Coronary artery (tissue), 2 donors: ENCODE measurements at regions not wholly inside any gene's neighbourhood (a gene's known extent, or its start where the extent isn't known, plus 50 kb on each side); places are given as distances from the start of the nearest gene placed in this dataset.

Source experiments
- DNase-seq: peaks from one replicate; pipeline ENCODE4 v3.0.0-alpha.2; 2017; ENCODE audit warnings: low spot score
- H3K27ac ChIP-seq, 2 donors: fragments of 200-600 bp; sonication (generic); one replicate each; pipeline ENCODE4 v1.5.1; 2016 to 2019
- H3K4me3 ChIP-seq: fragments of 200-600 bp; sonication (generic); 2 replicates; pipeline ENCODE4 v1.5.1; 2016; ENCODE audit warnings: mild to moderate bottlenecking, moderate library complexity
- TF ChIP-seq, protein P1 (sequence below): fragments of 200-600 bp; sonication (generic); IDR thresholded peaks from one replicate; pipeline ENCODE4 v1.5.1; 2019; ENCODE audit warnings: antibody characterized with exemption

DNA sequence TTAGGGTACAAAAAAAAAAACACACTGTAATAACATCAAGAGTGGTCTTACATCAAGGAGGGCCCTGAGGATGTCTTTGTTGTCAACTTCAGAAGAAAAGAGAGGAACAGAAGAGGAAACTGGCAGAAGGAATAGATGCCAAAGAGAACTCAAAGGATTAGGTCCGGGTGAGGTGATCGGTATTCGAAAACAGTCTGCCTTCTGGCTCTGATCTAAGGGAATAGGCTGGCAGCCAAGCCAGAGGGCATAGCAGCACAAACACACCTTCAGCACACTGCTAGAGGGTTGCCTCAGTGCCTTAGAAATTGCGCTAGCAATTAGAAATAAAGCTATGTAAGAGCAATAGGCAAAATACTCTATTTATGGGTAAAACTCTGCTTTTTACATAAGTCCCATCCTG, 91.4 kb upstream of the TTC29 start:
- H3K4me3 ChIP-seq: no peak overlapping the region
- no peak overlapping the region for H3K27ac ChIP-seq
- no peak for DNase-seq
- TF ChIP-seq, protein P1, sequence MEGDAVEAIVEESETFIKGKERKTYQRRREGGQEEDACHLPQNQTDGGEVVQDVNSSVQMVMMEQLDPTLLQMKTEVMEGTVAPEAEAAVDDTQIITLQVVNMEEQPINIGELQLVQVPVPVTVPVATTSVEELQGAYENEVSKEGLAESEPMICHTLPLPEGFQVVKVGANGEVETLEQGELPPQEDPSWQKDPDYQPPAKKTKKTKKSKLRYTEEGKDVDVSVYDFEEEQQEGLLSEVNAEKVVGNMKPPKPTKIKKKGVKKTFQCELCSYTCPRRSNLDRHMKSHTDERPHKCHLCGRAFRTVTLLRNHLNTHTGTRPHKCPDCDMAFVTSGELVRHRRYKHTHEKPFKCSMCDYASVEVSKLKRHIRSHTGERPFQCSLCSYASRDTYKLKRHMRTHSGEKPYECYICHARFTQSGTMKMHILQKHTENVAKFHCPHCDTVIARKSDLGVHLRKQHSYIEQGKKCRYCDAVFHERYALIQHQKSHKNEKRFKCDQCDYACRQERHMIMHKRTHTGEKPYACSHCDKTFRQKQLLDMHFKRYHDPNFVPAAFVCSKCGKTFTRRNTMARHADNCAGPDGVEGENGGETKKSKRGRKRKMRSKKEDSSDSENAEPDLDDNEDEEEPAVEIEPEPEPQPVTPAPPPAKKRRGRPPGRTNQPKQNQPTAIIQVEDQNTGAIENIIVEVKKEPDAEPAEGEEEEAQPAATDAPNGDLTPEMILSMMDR: no peak

DNA sequence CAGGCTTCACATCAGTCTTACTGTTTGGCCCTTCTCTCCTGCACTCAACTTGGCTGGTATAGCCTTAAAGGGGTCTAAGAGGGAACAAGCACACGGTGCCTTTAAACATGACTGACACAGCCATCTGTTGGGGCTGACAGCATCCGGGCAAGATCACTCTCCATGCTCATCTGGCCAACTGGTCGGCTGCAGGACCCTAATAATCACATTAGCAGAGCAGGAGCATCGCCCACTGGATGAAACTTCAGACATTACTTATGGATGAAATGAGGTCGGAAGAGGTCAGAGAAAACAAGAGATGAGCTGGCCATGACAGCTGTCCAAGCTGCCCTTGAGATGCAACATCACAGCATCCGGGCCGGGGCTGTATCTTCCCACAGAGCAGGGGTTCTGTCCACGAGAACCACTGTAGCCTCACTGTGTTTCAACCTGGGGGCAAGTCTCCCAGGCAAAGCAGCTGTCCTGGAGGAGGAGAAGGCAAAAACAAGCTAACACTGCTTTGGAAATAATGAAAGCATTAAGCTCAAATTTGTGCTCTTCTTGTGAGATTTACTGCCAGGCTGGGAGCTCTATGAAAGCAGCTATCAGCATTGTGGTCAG, 94.4 kb upstream of the TTC29 start:
- H3K27ac ChIP-seq: no peak overlapping the region
- no peak for DNase-seq
- TF ChIP-seq, protein P1: no peak
- no peak overlapping the region for H3K4me3 ChIP-seq

DNA sequence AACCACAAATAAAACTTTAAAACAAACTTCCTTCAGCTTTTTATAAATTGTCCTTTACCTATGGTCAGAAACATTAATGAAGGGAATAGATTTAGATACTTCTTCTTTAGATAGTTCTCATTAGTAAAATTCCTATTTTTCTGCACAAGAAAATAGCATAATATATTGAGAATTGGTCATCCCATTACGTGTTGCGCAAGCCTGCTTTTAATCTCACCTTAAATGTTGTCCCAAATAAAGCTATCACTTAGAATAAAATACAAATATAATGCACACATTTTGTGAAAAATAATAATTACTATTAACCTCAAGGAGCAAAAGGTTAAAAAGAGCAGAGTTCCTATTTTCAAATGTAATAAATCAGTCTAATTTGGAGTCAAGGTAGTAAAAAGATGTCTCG, 95.2 kb upstream of the TTC29 start:
- no peak for DNase-seq
- Histone ChIP-seq H3K4me3 (no peak overlapping the region), H3K27ac (no peak overlapping the region)
- TF ChIP-seq, protein P1: no peak

DNA sequence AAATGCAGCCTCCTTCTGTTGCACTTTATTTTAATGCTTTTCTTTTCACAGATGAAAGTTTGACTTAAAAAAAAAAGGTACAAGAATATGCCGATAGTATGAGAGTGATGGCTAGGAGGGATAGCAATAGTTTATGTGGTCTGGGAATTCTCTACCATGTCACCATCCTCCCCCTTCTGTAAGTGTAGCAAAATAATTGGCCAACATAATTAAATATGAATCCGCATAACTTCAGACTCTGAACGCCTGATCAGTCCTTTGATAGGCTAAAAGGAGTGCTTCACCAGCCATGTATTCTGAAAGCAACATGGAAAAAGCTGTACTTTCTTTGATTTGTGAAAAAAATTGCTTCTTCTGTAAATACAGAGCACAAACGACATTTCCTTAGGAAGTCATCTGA, 95.7 kb upstream of the TTC29 start:
- TF ChIP-seq, protein P1: no peak
- no peak overlapping the region for H3K4me3 ChIP-seq
- H3K27ac ChIP-seq: no peak overlapping the region
- DNase-seq: no peak

DNA sequence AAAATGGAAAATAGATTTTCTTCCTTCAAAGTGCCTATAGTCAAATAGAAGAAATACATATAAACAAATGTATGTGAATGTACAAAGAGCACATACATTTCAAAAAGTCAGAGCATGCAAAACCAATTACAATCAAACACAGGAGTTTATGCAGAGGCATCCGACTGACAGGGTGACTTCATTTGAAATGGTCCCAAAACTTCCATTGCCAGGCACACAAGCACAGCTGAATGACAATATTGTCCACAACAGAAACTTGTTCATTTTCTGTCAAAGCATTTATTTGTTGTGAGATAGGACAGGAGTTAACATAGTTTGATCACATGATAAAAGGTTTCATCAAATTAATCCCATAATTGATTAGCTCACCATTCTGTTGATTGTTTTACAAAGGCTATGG, 96.4 kb upstream of the TTC29 start:
- DNase-seq: no peak
- Histone ChIP-seq H3K4me3 (no peak overlapping the region), H3K27ac (no peak overlapping the region)
- TF ChIP-seq, protein P1: no peak

DNA sequence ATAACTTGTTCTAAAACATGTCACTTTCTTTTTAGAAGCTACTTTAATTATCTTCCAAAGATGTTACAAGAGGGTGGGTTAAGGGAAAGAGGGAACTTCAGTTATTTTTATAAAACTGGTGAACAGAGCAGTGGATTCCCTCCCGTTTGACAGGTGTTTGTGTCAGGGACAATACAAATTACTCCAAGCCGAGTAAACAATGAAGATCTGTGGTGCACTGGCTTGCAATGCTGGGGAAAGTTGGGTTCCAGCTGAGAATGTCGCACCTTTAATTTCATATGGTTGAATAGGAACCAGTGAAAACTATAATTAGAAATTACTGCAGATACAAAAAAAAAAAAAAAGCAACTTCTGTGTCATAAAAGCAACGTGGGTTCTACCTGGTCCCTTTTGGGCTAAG, 98.6 kb upstream of the TTC29 start:
- TF ChIP-seq, protein P1: no peak
- H3K4me3 ChIP-seq: no peak overlapping the region
- no peak overlapping the region for H3K27ac ChIP-seq
- no peak for DNase-seq

DNA sequence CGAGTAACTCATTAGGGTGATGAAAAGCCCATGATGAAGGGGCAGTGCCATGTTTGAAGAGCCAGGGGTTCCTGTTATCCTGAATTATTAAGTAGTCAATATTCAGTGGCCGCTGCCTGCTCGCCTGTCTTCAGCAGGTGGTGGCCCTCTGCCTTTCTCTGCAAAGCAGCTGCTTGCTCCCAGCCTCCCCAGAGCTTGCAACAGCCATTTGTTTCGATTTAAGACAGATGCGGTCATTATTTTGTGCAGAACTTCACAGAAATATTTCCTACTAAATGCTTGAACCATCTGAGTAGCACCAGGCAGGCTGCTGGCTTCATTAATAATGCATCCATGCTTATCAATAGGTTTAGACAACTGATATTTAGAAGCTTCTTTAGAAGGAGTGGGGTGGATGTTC, 104.3 kb upstream of the TTC29 start:
- no peak overlapping the region for H3K4me3 ChIP-seq
- no peak overlapping the region for H3K27ac ChIP-seq
- no peak for DNase-seq
- TF ChIP-seq, protein P1: no peak
